ENCODE measurements at regions not wholly inside any gene's neighbourhood (a gene's known extent, or its start where the extent isn't known, plus 50 kb on each side); places are given as distances from the start of the nearest gene placed in this dataset.
A peak's percentile ranks its signal among the peaks of the same experiment; 100 is the strongest.

- no peak for DNase-seq
Observed at GRCh38 chr16:55041540-55042234, 111.0 kb downstream of the IRX5 start.

- DNase-seq, result no peak
Observed at GRCh38 chr16:55042556-55043432, 112.1 kb downstream of the IRX5 start.

GRCh38 chr16:55043499-55043898, 112.8 kb downstream of the IRX5 start:
- no peak for DNase-seq

- DNase-seq, result no peak
Observed at GRCh38 chr16:55044201-55044975, 113.7 kb downstream of the IRX5 start.

- no peak for DNase-seq
Observed at GRCh38 chr16:55045329-55045728, 114.7 kb downstream of the IRX5 start.

- DNase-seq, result no peak
Observed at GRCh38 chr16:55045756-55046460, 115.2 kb downstream of the IRX5 start.

GRCh38 chr16:55046513-55046912, 115.8 kb downstream of the IRX5 start:
- no peak for DNase-seq

- DNase-seq, result no peak
Observed at GRCh38 chr16:55046916-55047315, 116.3 kb downstream of the IRX5 start.

GRCh38 chr16:55047331-55047730, 116.7 kb downstream of the IRX5 start:
- no peak for DNase-seq

- no peak for DNase-seq
Observed at GRCh38 chr16:55047903-55048497, 117.3 kb downstream of the IRX5 start.

GRCh38 chr16:55048745-55049144, 118.1 kb downstream of the IRX5 start:
- DNase-seq, result no peak

- DNase-seq, result no peak
Observed at GRCh38 chr16:55051571-55052347, 121.1 kb downstream of the IRX5 start.

- no peak for DNase-seq
Observed at GRCh38 chr16:55052348-55052734, 121.7 kb downstream of the IRX5 start.

- no peak for DNase-seq
Observed at GRCh38 chr16:55052741-55053415, 122.2 kb downstream of the IRX5 start.

- no peak for DNase-seq
Observed at GRCh38 chr16:55055262-55055661, 124.6 kb downstream of the IRX5 start.

- peak in 1 of 58 donors; percentile 30 for DNase-seq
Observed at GRCh38 chr16:55056585-55057401, 126.1 kb downstream of the IRX5 start.

- no peak for DNase-seq
Observed at GRCh38 chr16:55057866-55058265, 127.2 kb downstream of the IRX5 start.

- DNase-seq, result no peak
Observed at GRCh38 chr16:55058576-55058975, 127.9 kb downstream of the IRX5 start.

GRCh38 chr16:55059146-55059545, 128.5 kb downstream of the IRX5 start:
- DNase-seq, result no peak

Data from anterior cingulate cortex (tissue), 58 donors.